GM19467 (cell line): ENCODE measurements at regions not wholly inside any gene's neighbourhood (a gene's known extent, or its start where the extent isn't known, plus 50 kb on each side); places are given as distances from the start of the nearest gene placed in this dataset.
"Not testable (repeated sequence)": the region's sequence is repeated elsewhere in the genome, so short reads cannot be mapped to it uniquely, and the experiment has no call there.

ENCODE experiments used
- ATAC-seq: cut with Tn5 transposase; IDR thresholded peaks from one replicate; pipeline ENCODE4 v1.9.1; 2021; ENCODE audit warnings: mild to moderate bottlenecking, moderate library complexity; ENCODE audit not compliant: unreplicated experiment

- ATAC-seq = no peak
These were observed 439.4 kb upstream of the KLHL4 start for GRCh38 chrX:87078231-87078630.

GRCh38 chrX:87098477-87098876 is 419.1 kb upstream of the KLHL4 start:
- no peak for ATAC-seq

- ATAC-seq = no peak
These were observed 412.5 kb upstream of the KLHL4 start for GRCh38 chrX:87105131-87105530.

DNA sequence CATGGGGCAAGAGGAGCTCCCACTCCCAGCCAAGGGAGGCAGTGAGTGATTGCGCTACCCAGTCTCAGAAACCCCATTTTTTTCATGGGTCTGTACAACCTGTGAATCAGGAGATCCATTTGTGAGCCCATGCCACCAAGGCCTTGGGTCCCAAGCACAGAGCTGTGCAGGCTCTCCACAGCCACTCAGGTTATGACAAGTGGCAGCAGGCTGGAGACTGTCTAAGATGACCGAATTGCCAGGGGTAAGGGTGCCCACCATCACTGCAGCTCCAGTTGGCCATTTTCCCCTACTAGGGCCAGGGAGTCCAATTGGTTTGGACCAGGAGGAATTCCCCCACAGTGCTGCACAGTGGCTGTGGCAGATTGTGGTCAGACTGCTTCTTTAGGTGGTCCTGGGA is 407.5 kb upstream of the KLHL4 start:
- no peak for ATAC-seq

DNA sequence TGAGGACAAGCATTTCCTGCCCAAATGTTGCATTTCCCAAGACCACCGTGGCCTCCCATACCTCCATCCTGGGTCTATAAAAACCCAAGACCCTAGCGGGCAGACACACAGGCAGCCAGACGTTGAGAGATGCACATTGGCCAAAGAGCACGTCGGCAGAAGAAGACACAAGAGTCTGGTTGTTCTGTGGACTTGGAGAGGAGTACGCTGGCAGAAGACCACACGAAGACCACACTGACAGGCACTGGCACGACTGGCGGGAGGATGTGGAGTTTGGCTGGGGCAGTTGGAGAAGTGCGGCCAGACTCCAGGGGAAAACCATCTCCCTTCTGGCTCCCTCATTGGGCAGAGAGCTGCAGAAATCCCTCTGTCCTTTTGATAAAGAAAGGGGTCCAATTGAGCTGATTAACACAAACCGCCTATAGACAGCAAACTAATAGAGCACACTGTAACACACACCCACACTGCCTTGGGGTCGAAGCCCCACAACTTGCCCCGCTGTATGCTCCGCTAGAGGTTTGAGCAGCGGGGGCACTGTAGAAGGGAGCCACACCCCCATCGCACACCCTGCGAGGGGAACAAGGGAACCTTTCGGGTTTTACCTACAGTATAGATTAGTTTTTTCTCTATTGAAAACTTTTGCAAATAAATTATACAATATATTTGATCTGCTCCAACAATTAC is 376.7 kb upstream of the KLHL4 start:
- ATAC-seq = no peak

DNA sequence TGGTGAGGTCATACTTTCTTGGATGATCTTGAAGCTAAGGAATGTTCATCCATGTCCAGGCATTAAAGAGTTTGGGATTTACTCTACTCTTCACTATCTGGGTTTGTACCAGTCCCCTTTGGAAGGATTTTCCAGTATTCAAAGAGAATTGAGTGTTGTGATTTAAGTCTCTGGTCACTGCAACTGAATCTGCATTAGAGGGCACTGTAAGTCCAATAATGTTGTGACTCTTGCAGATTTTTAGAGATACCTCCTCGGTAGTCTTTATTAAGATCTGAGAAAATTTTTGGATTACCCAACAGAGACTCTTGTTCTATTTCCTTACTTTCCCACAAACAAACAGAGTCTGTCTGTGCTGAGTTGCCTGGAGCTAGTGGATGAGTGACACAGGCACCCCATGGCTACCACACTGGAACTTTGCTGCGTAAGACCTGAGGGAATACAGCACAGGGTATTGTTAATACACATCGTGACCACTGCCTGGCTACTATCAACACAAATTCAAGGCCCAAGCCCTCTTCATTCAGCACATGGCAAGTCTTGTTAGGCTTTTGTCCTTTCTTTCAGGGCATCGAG is 357.1 kb upstream of the KLHL4 start:
- no peak for ATAC-seq

- ATAC-seq = no peak
These were observed 349.8 kb upstream of the KLHL4 start for GRCh38 chrX:87167841-87168240.

GRCh38 chrX:87178009-87178408 is 339.6 kb upstream of the KLHL4 start:
- ATAC-seq = not testable (repeated sequence)
